Right lobe of liver (tissue), 4 donors: ENCODE measurements at regions not wholly inside any gene's neighbourhood (a gene's known extent, or its start where the extent isn't known, plus 50 kb on each side); places are given as distances from the start of the nearest gene placed in this dataset.
"Not testable (repeated sequence)": the region's sequence is repeated elsewhere in the genome, so short reads cannot be mapped to it uniquely, and the experiment has no call there.

Source experiments
- CTCF ChIP-seq, 4 donors: fragments of 200-600 bp in 3 of 4; fragments of 450-650 bp in 1 of 4; IDR thresholded peaks; one replicate each; pipeline versions ENCODE4 v1.5.1 to v1.8.0; 2016 to 2022; ENCODE audit warnings: antibody characterized with exemption in 4 of 4, mild to moderate bottlenecking in 2 of 4
- POLR2A ChIP-seq: fragments of 450-650 bp; IDR thresholded peaks from one replicate; pipeline ENCODE4 v1.6.1; 2017; ENCODE audit warnings: antibody characterized with exemption, mild to moderate bottlenecking
- donor health status: DM: no; HTN: no; CAD: no.
- donor health status: DM: no; HTN: no; CAD: no.
- donor health status: DM: no; HTN: yes; CAD: no.

- not testable (repeated sequence) for TF ChIP-seq POLR2A; CTCF (IDR thresholded peaks at IDR 0.05)
Observed at GRCh38 chr17:64720253-64720652, 58.1 kb upstream of the SMURF2 start.
